SK-N-SH (cell line): ENCODE measurements at regions not wholly inside any gene's neighbourhood (a gene's known extent, or its start where the extent isn't known, plus 50 kb on each side); places are given as distances from the start of the nearest gene placed in this dataset.

Source experiments
- CTCF ChIA-PET: fragments of 300-600, 350-600 bp; formaldehyde crosslinking; extraction: SDS; loops from one replicate; lab custom pipeline; 2021; lab: Yijun Ruan, JAX
- POLR2A ChIA-PET: fragments of 350-600 bp; sonication (Branson Sonifier 250); formaldehyde crosslinking; extraction: SDS; loops from one replicate; lab custom pipeline; 2020; ENCODE audit warnings: antibody characterized with exemption, inconsistent platforms; lab: Yijun Ruan, JAX
- DNase-seq: peaks from one replicate; pipeline ENCODE4 v3.0.0; 2012
- H2AFZ ChIP-seq: fragments of 200-600 bp; sonication (generic); 2 replicates; pipeline ENCODE4 v1.8.1; 2016; ENCODE audit warnings: antibody characterized with exemption, mild to moderate bottlenecking, low read depth
- H3F3A ChIP-seq: fragments of 200-600 bp; sonication (generic); replicated peaks from 2 replicates; pipeline ENCODE3; 2016; ENCODE audit warnings: antibody characterized with exemption, mild to moderate bottlenecking; ENCODE audit not compliant: insufficient read depth
- H3K27ac ChIP-seq, 2 experiments: fragments of 200-500 bp in 1 of 2; fragments of 200-600 bp in 1 of 2; sonication (Bioruptor generic) in 1 of 2; sonication (generic), shearing (Covaris generic) in 1 of 2; 2 replicates each; pipeline versions ENCODE4 v1.5.1 to v1.6.1; 2014 to 2016; ENCODE audit warnings: low read depth in 2 of 2, inconsistent platforms in 1 of 2, low read length in 1 of 2, mild to moderate bottlenecking in 1 of 2, mixed read lengths in 1 of 2
- H3K27me3 ChIP-seq: fragments of 200-600 bp; sonication (generic), shearing (Covaris generic); 2 replicates; pipeline ENCODE4 v1.6.1; 2016; ENCODE audit warnings: mixed run types; ENCODE audit not compliant: insufficient read depth
- H3K36me3 ChIP-seq, 2 experiments: fragments of 200-500 bp in 1 of 2; fragments of 200-600 bp in 1 of 2; sonication (Bioruptor generic) in 1 of 2; sonication (generic) in 1 of 2; replicated peaks in 1 of 2; 2 replicates each; pipeline versions ENCODE3 to v1.5.1; 2014 to 2016; ENCODE audit warnings: low read length in 1 of 2, mild to moderate bottlenecking in 1 of 2; ENCODE audit not compliant: insufficient read depth in 2 of 2, control insufficient read depth in 1 of 2
- H3K4me1 ChIP-seq, 2 experiments: fragments of 200-500 bp in 1 of 2; fragments of 200-600 bp in 1 of 2; sonication (Bioruptor generic) in 1 of 2; sonication (generic), shearing (Covaris generic) in 1 of 2; 2 replicates each; pipeline versions ENCODE4 v1.5.1 to v1.6.1; 2014 to 2016; ENCODE audit warnings: low read depth in 1 of 2, low read length in 1 of 2, mixed run types in 1 of 2; ENCODE audit not compliant: insufficient read depth in 2 of 2, control insufficient read depth in 1 of 2
- H3K4me2 ChIP-seq: fragments of 200-600 bp; sonication (generic), shearing (Covaris generic); 2 replicates; pipeline ENCODE4 v1.6.1; 2017; ENCODE audit warnings: mixed run types
- H3K4me3 ChIP-seq, 2 experiments: fragments of 200-500 bp in 1 of 2; fragments of 200-600 bp in 1 of 2; sonication (Bioruptor generic) in 1 of 2; sonication (generic), shearing (Covaris generic) in 1 of 2; 2 replicates each; pipeline versions ENCODE4 v1.5.1 to v1.8.1; 2014 to 2016; ENCODE audit warnings: low read depth in 2 of 2, inconsistent platforms in 1 of 2, low read length in 1 of 2, mild to moderate bottlenecking in 1 of 2, mixed read lengths in 1 of 2, moderate library complexity in 1 of 2
- H3K79me2 ChIP-seq: fragments of 200-600 bp; sonication (generic); 2 replicates; pipeline ENCODE4 v1.8.1; 2017; ENCODE audit warnings: mild to moderate bottlenecking; ENCODE audit not compliant: insufficient read depth
- H3K9ac ChIP-seq: fragments of 200-600 bp; sonication (generic); 2 replicates; pipeline ENCODE4 v1.6.1; 2017; ENCODE audit warnings: mixed run types
- H3K9me2 ChIP-seq: fragments of 200-600 bp; sonication (generic); 2 replicates; pipeline ENCODE4 v1.6.1; 2017; ENCODE audit warnings: mixed run types
- H3K9me3 ChIP-seq: fragments of 200-600 bp; sonication (generic); 2 replicates; pipeline ENCODE4 v1.6.1; 2017; ENCODE audit warnings: mixed run types, mild to moderate bottlenecking, moderate library complexity
- H4K20me1 ChIP-seq: fragments of 200-600 bp; sonication (generic); 2 replicates; pipeline ENCODE4 v1.6.1; 2017; ENCODE audit warnings: mild to moderate bottlenecking, mixed run types; ENCODE audit not compliant: insufficient read depth
- CTCF ChIP-seq: fragments of 200-600 bp; sonication (generic); IDR thresholded peaks from 2 replicates; pipeline ENCODE4 v1.6.1; 2017; ENCODE audit warnings: antibody characterized with exemption, mild to moderate bottlenecking, moderate library complexity
- FOSL2 ChIP-seq: IDR thresholded peaks from 2 replicates; pipeline ENCODE4 v1.4.0; 2012; ENCODE audit warnings: low read depth, mild to moderate bottlenecking, moderate library complexity, borderline replicate concordance
- GABPA ChIP-seq: IDR thresholded peaks from 2 replicates; pipeline ENCODE4 v1.4.0; 2012; ENCODE audit warnings: low read depth, mild to moderate bottlenecking
- IRF3 ChIP-seq: fragments of 150-350 bp; IDR thresholded peaks from 2 replicates; pipeline ENCODE4 v1.6.1; 2016; ENCODE audit warnings: mild to moderate bottlenecking, low read depth, low read length
- PBX3 ChIP-seq: IDR thresholded peaks from 2 replicates; pipeline ENCODE4; 2012
- POLR2AphosphoS5 ChIP-seq: IDR thresholded peaks from 2 replicates; pipeline ENCODE4 v1.6.1; 2012; ENCODE audit warnings: low read depth, low read length
- REST ChIP-seq: IDR thresholded peaks from 2 replicates; pipeline ENCODE4 v1.6.1; 2012; ENCODE audit warnings: mild to moderate bottlenecking, low read depth, low read length, moderate library complexity
- RFX5 ChIP-seq: IDR thresholded peaks from 2 replicates; pipeline ENCODE4 v1.6.1; 2012; ENCODE audit warnings: mild to moderate bottlenecking, improper control_type of control experiment, low read length
- RXRA ChIP-seq: IDR thresholded peaks from 2 replicates; pipeline ENCODE4 v1.4.0; 2012; ENCODE audit warnings: low read depth, mild to moderate bottlenecking, borderline replicate concordance
- SIN3A ChIP-seq: IDR thresholded peaks from 2 replicates; pipeline ENCODE4 v1.6.1; 2012; ENCODE audit warnings: low read depth, mild to moderate bottlenecking, low read length, moderate library complexity, borderline replicate concordance
- SMC3 ChIP-seq: IDR thresholded peaks from 2 replicates; pipeline ENCODE4 v1.6.1; 2012; ENCODE audit warnings: low read depth, low read length, improper control_type of control experiment
- USF2 ChIP-seq: fragments of 150-350 bp; IDR thresholded peaks from 2 replicates; pipeline ENCODE4 v1.6.1; 2017; ENCODE audit warnings: antibody characterized with exemption, low read length, low read depth, borderline replicate concordance
- YY1 ChIP-seq: IDR thresholded peaks from 2 replicates; pipeline ENCODE4 v1.4.0; 2012; ENCODE audit warnings: low read depth, mild to moderate bottlenecking
- ZBTB33 ChIP-seq: IDR thresholded peaks from 2 replicates; pipeline ENCODE4 v1.4.0; 2012; ENCODE audit warnings: low read depth, borderline replicate concordance
- WGBS: methylation state at CpG from one replicate; pipeline ENCODE4 v1.1.6; 2017; ENCODE audit warnings: low lambda C conversion rate; 5-methylcytosine and 5-hydroxymethylcytosine counted together

- Histone ChIP-seq H3K9me2 (no peaks in the 10 kb centered on the region), H4K20me1 (no peaks in the 10 kb centered on the region)
- 36% methylated on average over 7 of the region's 7 CpGs for WGBS
- TF ChIP-seq RXRA, result no peak
- TF ChIP-seq, all 33 proteins: peak for 0
- Histone ChIP-seq H3K4me2 (no peak overlapping the region), H3F3A (no peaks in the 10 kb centered on the region), H3K27ac (no peak overlapping the region), H3K79me2 (no peaks in the 10 kb centered on the region), H3K9me3 (no peaks in the 10 kb centered on the region), H3K9ac (no peak overlapping the region), H3K27me3 (no peaks in the 10 kb centered on the region), H3K36me3 (no peaks in the 10 kb centered on the region), H2AFZ (no peak overlapping the region), H3K4me3 (no peak overlapping the region), H3K4me1 (no peaks in the 10 kb centered on the region)
- ChIA-PET POLR2A (no interaction called here), CTCF (interaction anchor here (0.6 kb wide), 1 partner anchor 291 kb away, joined by 3 read pairs; no protein-coding TSS in a partner anchor)
- DNase-seq, result no peak
Measured at GRCh38 chr7:7304705-7305450, 122.5 kb downstream of the C1GALT1 start.

GRCh38 chr7:7306231-7306630 is 123.9 kb downstream of the C1GALT1 start:
- H3K9me3 ChIP-seq, result no peaks in the 10 kb centered on the region
- no peaks in the 10 kb centered on the region for H3F3A ChIP-seq
- H3K27ac ChIP-seq, result no peak overlapping the region
- CTCF ChIA-PET, result no interaction called here
- H3K79me2 ChIP-seq, result no peaks in the 10 kb centered on the region
- H3K27me3 ChIP-seq, result no peaks in the 10 kb centered on the region
- no peak overlapping the region for H2AFZ ChIP-seq
- H4K20me1 ChIP-seq, result no peaks in the 10 kb centered on the region
- POLR2A ChIA-PET, result no interaction called here
- H3K4me1 ChIP-seq, result no peaks in the 10 kb centered on the region
- no peak for DNase-seq
- no peaks in the 10 kb centered on the region for H3K36me3 ChIP-seq
- H3K4me2 ChIP-seq, result no peak overlapping the region
- no peak overlapping the region for H3K4me3 ChIP-seq
- no peak overlapping the region for H3K9ac ChIP-seq
- H3K9me2 ChIP-seq, result no peaks in the 10 kb centered on the region
- no peak for TF ChIP-seq PBX3
- no peak for TF ChIP-seq CTCF
- TF ChIP-seq POLR2AphosphoS5, result no peak
- TF ChIP-seq SIN3A, result no peak
- TF ChIP-seq REST, result no peak
- TF ChIP-seq YY1, result no peak
- TF ChIP-seq SMC3, result no peak
- no peak for TF ChIP-seq ZBTB33
- TF ChIP-seq FOSL2, result no peak
- TF ChIP-seq USF2, result no peak
- TF ChIP-seq IRF3, result no peak
- no peak for TF ChIP-seq RFX5
- no peak for TF ChIP-seq GABPA
